HCT116 (cell line): ENCODE measurements at regions not wholly inside any gene's neighbourhood (a gene's known extent, or its start where the extent isn't known, plus 50 kb on each side); places are given as distances from the start of the nearest gene placed in this dataset.

Source experiments
- ATAC-seq: fragments of 200-7000 bp; cut with Tn5 transposase; 2 replicates; pipeline ENCODE4 v1.9.1; 2020; ENCODE audit warnings: mild to moderate bottlenecking, moderate library complexity
- BruUV-seq: library from RNA; stranded (reverse); fragments of 400-500 nt; replicated peaks from 2 replicates; lab custom pipeline; 2021; lab: Mats Ljungman, UMichigan
- CTCF ChIA-PET: fragments of 300-600 bp; sonication (Branson Sonifier 250); formaldehyde crosslinking; loops from one replicate; lab custom pipeline; 2021; ENCODE audit warnings: antibody characterized with exemption; lab: Charles Lee
- POLR2A ChIA-PET: fragments of 300-600, 350-600 bp; sonication (Branson Sonifier 250); formaldehyde crosslinking; loops from one replicate; lab custom pipeline; 2021; ENCODE audit warnings: antibody characterized with exemption; lab: Charles Lee
- RAD21 ChIA-PET, 2 experiments: fragments of 300-600 bp; sonication (Branson Sonifier 250); formaldehyde crosslinking; loops; one replicate each; lab custom pipeline; 2023; ENCODE audit warnings: low total read pairs in 2 of 2; ENCODE audit not compliant: uncharacterized antibody in 2 of 2, unreplicated experiment in 2 of 2, low non-redundant PET in 1 of 2; lab: Charles Lee
- DNase-seq: peaks from one replicate; pipeline ENCODE4 v3.0.0-alpha.2; 2010; ENCODE audit warnings: low read depth, low spot score
- H2AFZ ChIP-seq: fragments of 200-600 bp; shearing (Covaris generic), sonication (generic); 2 replicates; pipeline ENCODE4 v1.6.1; 2017; ENCODE audit warnings: low read depth, mixed run types, mixed read lengths, antibody characterized with exemption, low read length; ENCODE audit not compliant: poor library complexity, severe bottlenecking
- H3K27ac ChIP-seq: 2 replicates; pipeline ENCODE4 v1.5.1; 2012; ENCODE audit warnings: low read depth, low read length
- H3K27me3 ChIP-seq: fragments of 200-600 bp; sonication (generic); 2 replicates; pipeline ENCODE4 v1.6.1; 2016; ENCODE audit warnings: mixed run types, low read length, mixed read lengths; ENCODE audit not compliant: insufficient read depth
- H3K36me3 ChIP-seq, 2 experiments: fragments of 200-500 bp in 1 of 2; fragments of 200-600 bp in 1 of 2; sonication (Bioruptor generic) in 1 of 2; sonication (generic) in 1 of 2; 2 replicates each; pipeline versions ENCODE4 v1.5.1 to v1.6.1; 2014 to 2016; ENCODE audit warnings: low read length in 2 of 2, inconsistent platforms in 1 of 2, mixed read lengths in 1 of 2, mixed run types in 1 of 2; ENCODE audit not compliant: insufficient read depth in 2 of 2, control insufficient read depth in 1 of 2
- H3K4me1 ChIP-seq, 2 experiments: fragments of 200-600 bp in 1 of 2; sonication (generic) in 1 of 2; 2 replicates each; pipeline versions ENCODE4 v1.5.1 to v1.6.1; 2012 to 2017; ENCODE audit warnings: low read length in 2 of 2, inconsistent platforms in 1 of 2, mild to moderate bottlenecking in 1 of 2, mixed read lengths in 1 of 2, mixed run types in 1 of 2, moderate library complexity in 1 of 2; ENCODE audit not compliant: insufficient read depth in 2 of 2, control insufficient read depth in 1 of 2
- H3K4me2 ChIP-seq: fragments of 200-600 bp; sonication (generic); 2 replicates; pipeline ENCODE4 v1.6.1; 2017; ENCODE audit warnings: mixed run types, low read length, mixed read lengths
- H3K4me3 ChIP-seq, 2 experiments: fragments of 200-600 bp in 1 of 2; sonication (generic) in 1 of 2; replicated peaks in 1 of 2; 2 replicates each; pipeline ENCODE4 v1.5.1; 2011 to 2016; ENCODE audit warnings: low read length in 2 of 2, control low read depth in 1 of 2, low read depth in 1 of 2, mild to moderate bottlenecking in 1 of 2, mixed read lengths in 1 of 2, mixed run types in 1 of 2
- H3K79me2 ChIP-seq: fragments of 200-600 bp; sonication (generic); 2 replicates; pipeline ENCODE4 v1.6.1; 2017; ENCODE audit warnings: mild to moderate bottlenecking, mixed run types, low read length, moderate library complexity, mixed read lengths; ENCODE audit not compliant: insufficient read depth
- H3K9ac ChIP-seq: fragments of 200-600 bp; sonication (generic); 2 replicates; pipeline ENCODE4 v1.6.1; 2016; ENCODE audit warnings: low read length, mixed read lengths
- H3K9me2 ChIP-seq: fragments of 200-600 bp; sonication (generic), shearing (Covaris generic); 2 replicates; pipeline ENCODE4 v1.6.1; 2017; ENCODE audit warnings: mixed run types, mild to moderate bottlenecking, moderate library complexity; ENCODE audit not compliant: insufficient read depth
- H3K9me3 ChIP-seq, 2 experiments: fragments of 200-500 bp in 1 of 2; fragments of 200-600 bp in 1 of 2; sonication (Bioruptor generic) in 1 of 2; sonication (generic) in 1 of 2; 2 replicates each; pipeline ENCODE4 v1.6.1; 2014 to 2017; ENCODE audit warnings: low read length in 2 of 2, mixed read lengths in 2 of 2, inconsistent platforms in 1 of 2, low read depth in 1 of 2, mild to moderate bottlenecking in 1 of 2, mixed run types in 1 of 2, moderate library complexity in 1 of 2; ENCODE audit not compliant: control insufficient read depth in 1 of 2, insufficient read depth in 1 of 2
- H4K20me1 ChIP-seq: fragments of 200-600 bp; sonication (generic), shearing (Covaris generic); 2 replicates; pipeline ENCODE4 v1.6.1; 2017; ENCODE audit warnings: mixed run types, mild to moderate bottlenecking, moderate library complexity; ENCODE audit not compliant: insufficient read depth
- CEBPB ChIP-seq: IDR thresholded peaks from 2 replicates; pipeline ENCODE4 v1.6.1; 2012; ENCODE audit warnings: low read depth
- CTCF ChIP-seq, 3 experiments: fragments of 200-600 bp in 1 of 3; sonication (generic) in 1 of 3; IDR thresholded peaks in 2 of 3; conservative IDR thresholded peaks in 1 of 3; 2 replicates each; pipeline ENCODE4 v1.5.1; 2012 to 2017; ENCODE audit warnings: low read depth in 2 of 3, low read length in 2 of 3, antibody characterized with exemption in 1 of 3, borderline replicate concordance in 1 of 3, control low read depth in 1 of 3, mild to moderate bottlenecking in 1 of 3, mixed read lengths in 1 of 3, mixed run types in 1 of 3, moderate library complexity in 1 of 3; ENCODE audit not compliant: insufficient read depth in 1 of 3
- EGR1 ChIP-seq: IDR thresholded peaks from 2 replicates; pipeline ENCODE4 v1.6.1; 2012; ENCODE audit warnings: low read depth
- ELF1 ChIP-seq: IDR thresholded peaks from 2 replicates; pipeline ENCODE4 v1.6.1; 2012; ENCODE audit warnings: low read depth, borderline replicate concordance
- EZH2 ChIP-seq: fragments of 200-600 bp; sonication (generic); IDR thresholded peaks from 2 replicates; pipeline ENCODE4 v1.6.1; 2017; ENCODE audit warnings: antibody characterized with exemption, mixed run types
- POLR2A ChIP-seq: IDR thresholded peaks from 2 replicates; pipeline ENCODE4 v1.7.0; 2011; ENCODE audit warnings: borderline replicate concordance; ENCODE audit not compliant: insufficient read depth, insufficient read length; ENCODE audit errors: extremely low read depth
- RAD21 ChIP-seq: IDR thresholded peaks from 2 replicates; pipeline ENCODE4 v1.6.1; 2012; ENCODE audit warnings: low read depth, mild to moderate bottlenecking
- SIN3A ChIP-seq: IDR thresholded peaks from 2 replicates; pipeline ENCODE4 v1.6.1; 2012; ENCODE audit warnings: low read depth
- SP1 ChIP-seq: IDR thresholded peaks from 2 replicates; pipeline ENCODE4 v1.6.1; 2012; ENCODE audit warnings: low read depth
- SRF ChIP-seq: IDR thresholded peaks from 2 replicates; pipeline ENCODE4 v1.6.1; 2012; ENCODE audit warnings: low read depth
- TCF7L2 ChIP-seq: IDR thresholded peaks from 2 replicates; pipeline ENCODE4 v1.7.0; 2011; ENCODE audit warnings: borderline replicate concordance, inconsistent platforms; ENCODE audit not compliant: insufficient read depth, insufficient read length; ENCODE audit errors: extremely low read depth
- YY1 ChIP-seq: IDR thresholded peaks from 2 replicates; pipeline ENCODE4 v1.6.1; 2011; ENCODE audit warnings: low read length, low read depth, moderate library complexity, mild to moderate bottlenecking; ENCODE audit not compliant: insufficient replicate concordance; ENCODE audit errors: extremely low read depth
- ZFX ChIP-seq: fragments of 450-650 bp; IDR thresholded peaks from 2 replicates; pipeline ENCODE4 v1.6.1; 2017
- ZNF274 ChIP-seq: fragments of 200-500 bp; sonication (Bioruptor generic); IDR thresholded peaks from 2 replicates; pipeline ENCODE4 v1.6.1; 2014; ENCODE audit warnings: mild to moderate bottlenecking, low read depth, low read length, inconsistent platforms
- intact Hi-C: fragments of 100-400 bp; cut with micrococcal nuclease; formaldehyde crosslinking; loops from 2 replicates; pipeline ENCODE4 v1.10.0; 2022
- TF ChIP-seq, protein P1 (sequence below): IDR thresholded peaks from 2 replicates; pipeline ENCODE4 v1.6.1; 2012; ENCODE audit warnings: low read depth

GRCh38 chr2:45255563-45255962, 246.3 kb upstream of the SIX2 start:
- no peak for DNase-seq
- Histone ChIP-seq H4K20me1 (no peaks in the 10 kb centered on the region), H3K9me3 (no peaks in the 10 kb centered on the region), H3K9ac (no peak overlapping the region), H3K27ac (no peak overlapping the region), H3K79me2 (no peaks in the 10 kb centered on the region), H3K9me2 (no peaks in the 10 kb centered on the region), H2AFZ (no peak overlapping the region), H3K4me2 (no peak overlapping the region), H3K36me3 (no peaks in the 10 kb centered on the region), H3K4me3 (no peak overlapping the region), H3K27me3 (no peaks in the 10 kb centered on the region), H3K4me1 (no peaks in the 10 kb centered on the region)
- no TSS peak for BruUV-seq
- TF ChIP-seq, protein P1, sequence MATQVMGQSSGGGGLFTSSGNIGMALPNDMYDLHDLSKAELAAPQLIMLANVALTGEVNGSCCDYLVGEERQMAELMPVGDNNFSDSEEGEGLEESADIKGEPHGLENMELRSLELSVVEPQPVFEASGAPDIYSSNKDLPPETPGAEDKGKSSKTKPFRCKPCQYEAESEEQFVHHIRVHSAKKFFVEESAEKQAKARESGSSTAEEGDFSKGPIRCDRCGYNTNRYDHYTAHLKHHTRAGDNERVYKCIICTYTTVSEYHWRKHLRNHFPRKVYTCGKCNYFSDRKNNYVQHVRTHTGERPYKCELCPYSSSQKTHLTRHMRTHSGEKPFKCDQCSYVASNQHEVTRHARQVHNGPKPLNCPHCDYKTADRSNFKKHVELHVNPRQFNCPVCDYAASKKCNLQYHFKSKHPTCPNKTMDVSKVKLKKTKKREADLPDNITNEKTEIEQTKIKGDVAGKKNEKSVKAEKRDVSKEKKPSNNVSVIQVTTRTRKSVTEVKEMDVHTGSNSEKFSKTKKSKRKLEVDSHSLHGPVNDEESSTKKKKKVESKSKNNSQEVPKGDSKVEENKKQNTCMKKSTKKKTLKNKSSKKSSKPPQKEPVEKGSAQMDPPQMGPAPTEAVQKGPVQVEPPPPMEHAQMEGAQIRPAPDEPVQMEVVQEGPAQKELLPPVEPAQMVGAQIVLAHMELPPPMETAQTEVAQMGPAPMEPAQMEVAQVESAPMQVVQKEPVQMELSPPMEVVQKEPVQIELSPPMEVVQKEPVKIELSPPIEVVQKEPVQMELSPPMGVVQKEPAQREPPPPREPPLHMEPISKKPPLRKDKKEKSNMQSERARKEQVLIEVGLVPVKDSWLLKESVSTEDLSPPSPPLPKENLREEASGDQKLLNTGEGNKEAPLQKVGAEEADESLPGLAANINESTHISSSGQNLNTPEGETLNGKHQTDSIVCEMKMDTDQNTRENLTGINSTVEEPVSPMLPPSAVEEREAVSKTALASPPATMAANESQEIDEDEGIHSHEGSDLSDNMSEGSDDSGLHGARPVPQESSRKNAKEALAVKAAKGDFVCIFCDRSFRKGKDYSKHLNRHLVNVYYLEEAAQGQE, result no peak
- no peak for TF ChIP-seq EZH2
- no peak for TF ChIP-seq SIN3A
- no peak for TF ChIP-seq ZFX
- no peak for TF ChIP-seq TCF7L2
- no peak for TF ChIP-seq CTCF (IDR thresholded peaks at IDR 0.05 in 2 of 3, conservative IDR thresholded peaks at IDR 0.05 in 1 of 3; ENCODE audit: borderline replicate concordance in 1 of 3, insufficient read depth in 1 of 3, low read depth in 2 of 3, low read length in 2 of 3)
- no peak for TF ChIP-seq SP1
- TF ChIP-seq ELF1, result no peak
- TF ChIP-seq POLR2A, result no peak
- no peak for TF ChIP-seq SRF
- TF ChIP-seq EGR1, result no peak
- TF ChIP-seq RAD21, result no peak
- no peak for TF ChIP-seq ZNF274
- TF ChIP-seq YY1, result no peak
- TF ChIP-seq CEBPB, result no peak
- ChIA-PET RAD21 (no interaction called here), CTCF (no interaction called here), POLR2A (no interaction called here)
- ATAC-seq, result no peak
- intact Hi-C loops, result no loop called here
